H1 (cell line): ENCODE measurements at regions not wholly inside any gene's neighbourhood (a gene's known extent, or its start where the extent isn't known, plus 50 kb on each side); places are given as distances from the start of the nearest gene placed in this dataset.

Experiments
- CTCF ChIA-PET: fragments of 300-600 bp; sonication (Branson Sonifier 250); formaldehyde crosslinking; loops from one replicate; lab custom pipeline; 2021; ENCODE audit not compliant: partially characterized antibody; lab: Charles Lee
- POLR2A ChIA-PET: fragments of 300-600 bp; sonication (Branson Sonifier 250); formaldehyde crosslinking; loops from one replicate; lab custom pipeline; 2021; ENCODE audit warnings: inconsistent platforms; ENCODE audit not compliant: partially characterized antibody; lab: Charles Lee
- DNase-seq, 2 experiments: peaks; one replicate each; pipeline versions ENCODE4 v3.0.0 to v3.0.0-alpha.2; 2010 to 2022; ENCODE audit warnings: low spot score in 2 of 2, low read depth in 1 of 2, mixed read lengths in 1 of 2
- FAIRE-seq: peaks from 2 replicates; lab custom pipeline; 2011; peaks lifted over from hg19 to GRCh38; lab: Jason Lieb, UNC
- H2AFZ ChIP-seq: 2 replicates; pipeline ENCODE4 v1.8.1; 2012; ENCODE audit warnings: low read length, inconsistent platforms
- H2AK5ac ChIP-seq: 2 replicates; pipeline ENCODE4 v1.6.1; 2013; ENCODE audit warnings: low read depth, low read length
- H2BK120ac ChIP-seq: replicated peaks from 2 replicates; pipeline ENCODE3; 2013; ENCODE audit warnings: low read depth, low read length, inconsistent platforms
- H2BK12ac ChIP-seq: 2 replicates; pipeline ENCODE4 v1.6.1; 2013; ENCODE audit warnings: low read depth, low read length
- H2BK15ac ChIP-seq: 2 replicates; pipeline ENCODE4 v1.6.1; 2013; ENCODE audit warnings: low read length
- H2BK20ac ChIP-seq: 2 replicates; pipeline ENCODE4 v1.6.1; 2013; ENCODE audit warnings: low read length
- H2BK5ac ChIP-seq: 2 replicates; pipeline ENCODE4 v1.6.1; 2013; ENCODE audit warnings: low read depth, low read length
- H3K14ac ChIP-seq: 2 replicates; pipeline ENCODE4 v1.6.1; 2013; ENCODE audit warnings: inconsistent platforms; ENCODE audit not compliant: insufficient read length
- H3K18ac ChIP-seq: 2 replicates; pipeline ENCODE4 v1.6.1; 2013; ENCODE audit warnings: low read length; ENCODE audit errors: extremely low read depth
- H3K23ac ChIP-seq: 2 replicates; pipeline ENCODE4 v1.6.1; 2013; ENCODE audit warnings: inconsistent platforms; ENCODE audit not compliant: insufficient read length
- H3K23me2 ChIP-seq: 2 replicates; pipeline ENCODE4 v1.6.1; 2013; ENCODE audit warnings: low read depth, low read length
- H3K27ac ChIP-seq: 2 replicates; pipeline ENCODE4 v1.6.1; 2011; ENCODE audit warnings: low read depth, low read length, inconsistent platforms
- H3K27me3 ChIP-seq, 4 experiments: replicated peaks in 1 of 4; 1 replicate in 1 of 4; 2 replicates in 3 of 4; pipeline versions ENCODE4 v1.6.1 to v1.8.1; 2011 to 2013; ENCODE audit warnings: low read length in 3 of 4, mild to moderate bottlenecking in 3 of 4, inconsistent platforms in 2 of 4, mixed read lengths in 2 of 4, moderate library complexity in 1 of 4; ENCODE audit not compliant: control insufficient read depth in 3 of 4, insufficient read depth in 3 of 4; ENCODE audit errors: extremely low read depth in 1 of 4
- H3K36me3 ChIP-seq, 4 experiments: 2 replicates each; pipeline versions ENCODE4 v1.6.1 to v1.8.1; 2011 to 2013; ENCODE audit warnings: mild to moderate bottlenecking in 4 of 4, low read length in 3 of 4, moderate library complexity in 2 of 4, control low read depth in 1 of 4, inconsistent platforms in 1 of 4; ENCODE audit not compliant: insufficient read depth in 4 of 4, control insufficient read depth in 2 of 4
- H3K4ac ChIP-seq: replicated peaks from 2 replicates; pipeline ENCODE3; 2013; ENCODE audit warnings: low read length, low read depth, mixed read lengths, inconsistent platforms; ENCODE audit not compliant: insufficient read length
- H3K4me1 ChIP-seq, 4 experiments: replicated peaks in 1 of 4; 1 replicate in 1 of 4; 2 replicates in 3 of 4; pipeline versions ENCODE4 v1.6.1 to v1.8.1; 2011 to 2013; ENCODE audit warnings: low read length in 3 of 4, inconsistent platforms in 2 of 4, mixed read lengths in 1 of 4; ENCODE audit not compliant: insufficient read depth in 4 of 4, control insufficient read depth in 3 of 4
- H3K4me2 ChIP-seq, 2 experiments: 2 replicates each; pipeline versions ENCODE4 v1.6.1 to v1.8.1; 2011 to 2013; ENCODE audit warnings: low read depth in 2 of 2, low read length in 2 of 2, control low read depth in 1 of 2, inconsistent platforms in 1 of 2, mild to moderate bottlenecking in 1 of 2; ENCODE audit not compliant: insufficient read depth in 1 of 2
- H3K4me3 ChIP-seq, 4 experiments: fragments of 200-600, 300-600 bp in 1 of 4; sonication (generic), shearing (Covaris generic), sonication (Bioruptor Twin) in 1 of 4; 2 replicates each; pipeline versions ENCODE4 v1.5.1 to v1.8.1; 2011 to 2016; ENCODE audit warnings: low read length in 4 of 4, low read depth in 3 of 4, control low read depth in 2 of 4, inconsistent platforms in 2 of 4, mild to moderate bottlenecking in 2 of 4, mixed read lengths in 1 of 4, moderate library complexity in 1 of 4; ENCODE audit not compliant: insufficient read depth in 2 of 4; ENCODE audit errors: extremely low read depth in 1 of 4
- H3K56ac ChIP-seq: replicated peaks from 2 replicates; pipeline ENCODE3; 2013; ENCODE audit warnings: low read depth, mild to moderate bottlenecking, mixed read lengths, low read length, inconsistent platforms; ENCODE audit not compliant: insufficient read length
- H3K79me1 ChIP-seq: 2 replicates; pipeline ENCODE4 v1.6.1; 2013; ENCODE audit warnings: low read depth, low read length, control low read depth
- H3K79me2 ChIP-seq, 2 experiments: 2 replicates each; pipeline versions ENCODE4 v1.6.1 to v1.8.1; 2012 to 2013; ENCODE audit warnings: low read length in 2 of 2, mild to moderate bottlenecking in 2 of 2, inconsistent platforms in 1 of 2; ENCODE audit not compliant: insufficient read depth in 2 of 2, control insufficient read depth in 1 of 2
- H3K9ac ChIP-seq, 4 experiments: replicated peaks in 1 of 4; 1 replicate in 1 of 4; 2 replicates in 3 of 4; pipeline versions ENCODE4 v1.6.1 to v1.8.1; 2011 to 2013; ENCODE audit warnings: low read depth in 3 of 4, low read length in 3 of 4, control low read depth in 2 of 4, mild to moderate bottlenecking in 2 of 4, moderate library complexity in 2 of 4, inconsistent platforms in 1 of 4; ENCODE audit errors: extremely low read depth in 1 of 4
- H3K9me3 ChIP-seq, 2 experiments: 2 replicates each; pipeline versions ENCODE4 v1.6.1 to v1.8.1; 2012 to 2013; ENCODE audit warnings: mild to moderate bottlenecking in 2 of 2, moderate library complexity in 2 of 2, control low read depth in 1 of 2, inconsistent platforms in 1 of 2, low read depth in 1 of 2, low read length in 1 of 2, mixed read lengths in 1 of 2; ENCODE audit not compliant: insufficient read depth in 2 of 2
- H4K20me1 ChIP-seq, 2 experiments: replicated peaks in 1 of 2; 2 replicates each; pipeline versions ENCODE3 to v1.8.1; 2011 to 2013; ENCODE audit warnings: inconsistent platforms in 2 of 2, low read length in 2 of 2, mild to moderate bottlenecking in 1 of 2; ENCODE audit not compliant: insufficient read depth in 2 of 2, control insufficient read depth in 1 of 2
- H4K5ac ChIP-seq: 2 replicates; pipeline ENCODE4 v1.6.1; 2013; ENCODE audit warnings: low read length, low read depth, mixed read lengths, inconsistent platforms; ENCODE audit not compliant: insufficient read length
- H4K8ac ChIP-seq: 2 replicates; pipeline ENCODE4 v1.8.0; 2013; ENCODE audit warnings: mild to moderate bottlenecking, moderate library complexity, low read length, inconsistent platforms; ENCODE audit not compliant: insufficient read depth; ENCODE audit errors: extremely low read depth
- H4K91ac ChIP-seq: replicated peaks from 2 replicates; pipeline ENCODE3; 2013; ENCODE audit warnings: low read length, mixed read lengths, inconsistent platforms; ENCODE audit not compliant: insufficient read length
- E2F6 ChIP-seq: IDR thresholded peaks from 2 replicates; pipeline ENCODE4 v1.6.1; 2012; ENCODE audit warnings: inconsistent platforms
- JUND ChIP-seq: IDR thresholded peaks from 2 replicates; pipeline ENCODE4 v1.6.1; 2011; ENCODE audit warnings: mild to moderate bottlenecking, improper control_type of control experiment, low read length
- RFX5 ChIP-seq: IDR thresholded peaks from 2 replicates; pipeline ENCODE4 v1.6.1; 2011; ENCODE audit warnings: low read depth, low read length, improper control_type of control experiment, borderline replicate concordance
- WGBS, 2 experiments: shearing (Covaris generic) in 1 of 2; methylation state at CpG; one replicate each; pipeline versions ENCODE4 v1.1.6 to v1.1.7; 2013 to 2015; ENCODE audit warnings: low lambda C conversion rate in 2 of 2, mixed read lengths in 2 of 2, inconsistent platforms in 1 of 2, low coverage in 1 of 2, missing lambda C conversion rate in 1 of 2; ENCODE audit not compliant: insufficient replicate concordance in 2 of 2, insufficient coverage in 1 of 2, insufficient read length in 1 of 2; ENCODE audit errors: extremely low coverage in 1 of 2, missing lambda C conversion rate in 1 of 2; 5-methylcytosine and 5-hydroxymethylcytosine counted together

GRCh38 chr1:186620566-186621350 is 59.5 kb downstream of the PTGS2 start:
- no peak overlapping the region for H2BK5ac ChIP-seq
- POLR2A ChIA-PET: no interaction called here
- no peak overlapping the region for H3K9ac ChIP-seq
- no peak overlapping the region for H2BK120ac ChIP-seq
- H3K14ac ChIP-seq: no peak overlapping the region
- H2BK12ac ChIP-seq: no peak overlapping the region
- H2AK5ac ChIP-seq: no peak overlapping the region
- DNase-seq: no peak
- no peak overlapping the region for H4K5ac ChIP-seq
- no peaks in the 10 kb centered on the region for H3K79me1 ChIP-seq
- no peaks in the 10 kb centered on the region for H4K20me1 ChIP-seq
- H2AFZ ChIP-seq: no peak overlapping the region
- H3K4me2 ChIP-seq: no peak overlapping the region
- H3K23ac ChIP-seq: no peak overlapping the region
- no peaks in the 10 kb centered on the region for H3K23me2 ChIP-seq
- no peaks in the 10 kb centered on the region for H3K79me2 ChIP-seq
- FAIRE-seq: no peak
- no peaks in the 10 kb centered on the region for H3K36me3 ChIP-seq
- no peak overlapping the region for H3K27ac ChIP-seq
- H3K9me3 ChIP-seq: no peaks in the 10 kb centered on the region
- CTCF ChIA-PET: no interaction called here
- H3K18ac ChIP-seq: no peak overlapping the region
- H2BK20ac ChIP-seq: no peak overlapping the region
- H4K91ac ChIP-seq: no peak overlapping the region
- H3K56ac ChIP-seq: no peak overlapping the region
- no peak overlapping the region for H3K4me3 ChIP-seq
- no peaks in the 10 kb centered on the region for H3K4me1 ChIP-seq
- TF ChIP-seq RFX5: no peak
- TF ChIP-seq E2F6: no peak
- TF ChIP-seq JUND: no peak
- no peak overlapping the region for H3K4ac ChIP-seq
- no peak overlapping the region for H4K8ac ChIP-seq
- H3K27me3 ChIP-seq: no peaks in the 10 kb centered on the region
- H2BK15ac ChIP-seq: no peak overlapping the region
- 92% methylated on average over 2 of the region's 2 CpGs; no CpG with 5 or more reads in 1 of the 2 experiments for WGBS, 2 experiments
